Body of pancreas (tissue), 4 donors: ENCODE measurements at regions not wholly inside any gene's neighbourhood (a gene's known extent, or its start where the extent isn't known, plus 50 kb on each side); places are given as distances from the start of the nearest gene placed in this dataset.

Experiments
- CTCF ChIP-seq, 7 experiments: fragments of 450-650 bp in 4 of 7; fragments of 200-600 bp in 3 of 7; sonication (generic) in 3 of 7; IDR thresholded peaks; one replicate each; pipeline ENCODE4 v1.5.1; 2016 to 2019; ENCODE audit warnings: antibody characterized with exemption in 7 of 7
- POLR2A ChIP-seq, 3 donors: fragments of 450-650 bp; IDR thresholded peaks; one replicate each; pipeline ENCODE4 v1.6.1; 2016; ENCODE audit warnings: antibody characterized with exemption in 3 of 3, mild to moderate bottlenecking in 2 of 3

- TF ChIP-seq CTCF (IDR thresholded peaks at IDR 0.05): no peak
- TF ChIP-seq POLR2A (IDR thresholded peaks at IDR 0.05): no peak
These were observed 356.2 kb upstream of the NUDT12 start for GRCh38 chr5:103918668-103919367.
